Keratinocyte (primary cell): ENCODE measurements at regions not wholly inside any gene's neighbourhood (a gene's known extent, or its start where the extent isn't known, plus 50 kb on each side); places are given as distances from the start of the nearest gene placed in this dataset.

Experiments
- CTCF ChIP-seq, 3 experiments: IDR thresholded peaks in 1 of 3; conservative IDR thresholded peaks in 1 of 3; optimal IDR thresholded peaks in 1 of 3; 2 replicates in 2 of 3; 3 replicates in 1 of 3; pipeline versions ENCODE3 to v1.5.1; 2011; ENCODE audit warnings: low read length in 3 of 3, mild to moderate bottlenecking in 3 of 3, moderate library complexity in 2 of 3, control low read depth in 1 of 3, inconsistent platforms in 1 of 3; ENCODE audit not compliant: insufficient read depth in 2 of 3; ENCODE audit errors: extremely low read depth in 1 of 3
- EZH2 ChIP-seq: IDR thresholded peaks from one replicate; pipeline ENCODE4 v1.6.1; 2012; ENCODE audit warnings: inconsistent platforms, mild to moderate bottlenecking, low read length, moderate library complexity

- no peak for TF ChIP-seq CTCF (optimal IDR thresholded peaks at IDR 0.05 in 1 of 3, IDR thresholded peaks at IDR 0.05 in 1 of 3, conservative IDR thresholded peaks at IDR 0.05 in 1 of 3; ENCODE audit: extremely low read depth in 1 of 3, insufficient read depth in 2 of 3, low read length in 3 of 3)
- TF ChIP-seq EZH2: no peak
These were observed 347.8 kb upstream of the FRG1 start for GRCh38 chr4:189592890-189593289.
